ENCODE measurements at regions not wholly inside any gene's neighbourhood (a gene's known extent, or its start where the extent isn't known, plus 50 kb on each side); places are given as distances from the start of the nearest gene placed in this dataset.

DNA sequence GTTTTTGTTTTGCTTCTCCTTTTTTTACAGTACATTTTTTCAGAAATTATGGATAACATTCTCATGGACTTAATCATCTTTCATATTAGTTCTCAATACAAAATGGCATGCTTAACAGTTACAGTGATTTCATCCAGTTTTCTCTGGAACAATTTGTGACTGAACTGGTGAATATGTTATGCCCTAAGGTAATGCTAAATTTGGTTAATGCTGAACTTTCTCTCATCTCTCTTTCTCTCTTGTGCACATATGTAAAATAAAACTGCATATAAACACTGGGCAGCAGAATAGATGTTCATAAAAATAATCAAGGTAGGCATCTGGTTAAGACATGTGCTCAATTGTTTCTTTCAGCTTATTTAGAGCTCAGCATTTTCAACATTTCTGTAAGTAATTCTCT, 196.3 kb upstream of the TMEFF2 start:
- TF ChIP-seq, protein P1, sequence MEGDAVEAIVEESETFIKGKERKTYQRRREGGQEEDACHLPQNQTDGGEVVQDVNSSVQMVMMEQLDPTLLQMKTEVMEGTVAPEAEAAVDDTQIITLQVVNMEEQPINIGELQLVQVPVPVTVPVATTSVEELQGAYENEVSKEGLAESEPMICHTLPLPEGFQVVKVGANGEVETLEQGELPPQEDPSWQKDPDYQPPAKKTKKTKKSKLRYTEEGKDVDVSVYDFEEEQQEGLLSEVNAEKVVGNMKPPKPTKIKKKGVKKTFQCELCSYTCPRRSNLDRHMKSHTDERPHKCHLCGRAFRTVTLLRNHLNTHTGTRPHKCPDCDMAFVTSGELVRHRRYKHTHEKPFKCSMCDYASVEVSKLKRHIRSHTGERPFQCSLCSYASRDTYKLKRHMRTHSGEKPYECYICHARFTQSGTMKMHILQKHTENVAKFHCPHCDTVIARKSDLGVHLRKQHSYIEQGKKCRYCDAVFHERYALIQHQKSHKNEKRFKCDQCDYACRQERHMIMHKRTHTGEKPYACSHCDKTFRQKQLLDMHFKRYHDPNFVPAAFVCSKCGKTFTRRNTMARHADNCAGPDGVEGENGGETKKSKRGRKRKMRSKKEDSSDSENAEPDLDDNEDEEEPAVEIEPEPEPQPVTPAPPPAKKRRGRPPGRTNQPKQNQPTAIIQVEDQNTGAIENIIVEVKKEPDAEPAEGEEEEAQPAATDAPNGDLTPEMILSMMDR (IDR thresholded peaks at IDR 0.05) = no peak
- TF ChIP-seq RCOR1 (IDR thresholded peaks at IDR 0.05; ENCODE audit: low read depth, low read length) = no peak
- TF ChIP-seq POLR2A (IDR thresholded peaks at IDR 0.05; ENCODE audit: low read length) = no peak
